ENCODE measurements at regions not wholly inside any gene's neighbourhood (a gene's known extent, or its start where the extent isn't known, plus 50 kb on each side); places are given as distances from the start of the nearest gene placed in this dataset.

- TF ChIP-seq, protein P1, sequence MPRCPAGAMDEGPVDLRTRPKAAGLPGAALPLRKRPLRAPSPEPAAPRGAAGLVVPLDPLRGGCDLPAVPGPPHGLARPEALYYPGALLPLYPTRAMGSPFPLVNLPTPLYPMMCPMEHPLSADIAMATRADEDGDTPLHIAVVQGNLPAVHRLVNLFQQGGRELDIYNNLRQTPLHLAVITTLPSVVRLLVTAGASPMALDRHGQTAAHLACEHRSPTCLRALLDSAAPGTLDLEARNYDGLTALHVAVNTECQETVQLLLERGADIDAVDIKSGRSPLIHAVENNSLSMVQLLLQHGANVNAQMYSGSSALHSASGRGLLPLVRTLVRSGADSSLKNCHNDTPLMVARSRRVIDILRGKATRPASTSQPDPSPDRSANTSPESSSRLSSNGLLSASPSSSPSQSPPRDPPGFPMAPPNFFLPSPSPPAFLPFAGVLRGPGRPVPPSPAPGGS (IDR thresholded peaks at IDR 0.05; ENCODE audit: borderline replicate concordance, insufficient read depth, low read depth, low read length, poor library complexity, severe bottlenecking) = peak; percentile 98
- TF ChIP-seq, protein P2, sequence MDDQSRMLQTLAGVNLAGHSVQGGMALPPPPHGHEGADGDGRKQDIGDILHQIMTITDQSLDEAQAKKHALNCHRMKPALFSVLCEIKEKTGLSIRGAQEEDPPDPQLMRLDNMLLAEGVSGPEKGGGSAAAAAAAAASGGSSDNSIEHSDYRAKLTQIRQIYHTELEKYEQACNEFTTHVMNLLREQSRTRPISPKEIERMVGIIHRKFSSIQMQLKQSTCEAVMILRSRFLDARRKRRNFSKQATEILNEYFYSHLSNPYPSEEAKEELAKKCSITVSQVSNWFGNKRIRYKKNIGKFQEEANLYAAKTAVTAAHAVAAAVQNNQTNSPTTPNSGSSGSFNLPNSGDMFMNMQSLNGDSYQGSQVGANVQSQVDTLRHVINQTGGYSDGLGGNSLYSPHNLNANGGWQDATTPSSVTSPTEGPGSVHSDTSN (IDR thresholded peaks at IDR 0.05; ENCODE audit: insufficient replicate concordance, low read depth, low read length) = peak; percentile 46
- no peak for TF ChIP-seq TCF12 (IDR thresholded peaks at IDR 0.05; ENCODE audit: low read depth, low read length)
- TF ChIP-seq, protein P3, sequence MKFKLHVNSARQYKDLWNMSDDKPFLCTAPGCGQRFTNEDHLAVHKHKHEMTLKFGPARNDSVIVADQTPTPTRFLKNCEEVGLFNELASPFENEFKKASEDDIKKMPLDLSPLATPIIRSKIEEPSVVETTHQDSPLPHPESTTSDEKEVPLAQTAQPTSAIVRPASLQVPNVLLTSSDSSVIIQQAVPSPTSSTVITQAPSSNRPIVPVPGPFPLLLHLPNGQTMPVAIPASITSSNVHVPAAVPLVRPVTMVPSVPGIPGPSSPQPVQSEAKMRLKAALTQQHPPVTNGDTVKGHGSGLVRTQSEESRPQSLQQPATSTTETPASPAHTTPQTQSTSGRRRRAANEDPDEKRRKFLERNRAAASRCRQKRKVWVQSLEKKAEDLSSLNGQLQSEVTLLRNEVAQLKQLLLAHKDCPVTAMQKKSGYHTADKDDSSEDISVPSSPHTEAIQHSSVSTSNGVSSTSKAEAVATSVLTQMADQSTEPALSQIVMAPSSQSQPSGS (IDR thresholded peaks at IDR 0.05; ENCODE audit: low read length) = peak; percentile 11; the same call in 1 of the 2 replicates
- TF ChIP-seq PKNOX1 (IDR thresholded peaks at IDR 0.05) = peak; percentile 18; the same call in 1 of the 2 replicates
- no peak for TF ChIP-seq TARDBP (IDR thresholded peaks at IDR 0.05; ENCODE audit: borderline replicate concordance)
- TF ChIP-seq DPF2 (IDR thresholded peaks at IDR 0.05) = no peak; the same call in 1 of the 2 replicates
- no peak for TF ChIP-seq FOS (IDR thresholded peaks at IDR 0.05; ENCODE audit: borderline replicate concordance, extremely low read depth, insufficient read length)
- TF ChIP-seq NFIC (IDR thresholded peaks at IDR 0.05; ENCODE audit: low read depth, low read length) = peak; percentile 62
- TF ChIP-seq, protein P4, sequence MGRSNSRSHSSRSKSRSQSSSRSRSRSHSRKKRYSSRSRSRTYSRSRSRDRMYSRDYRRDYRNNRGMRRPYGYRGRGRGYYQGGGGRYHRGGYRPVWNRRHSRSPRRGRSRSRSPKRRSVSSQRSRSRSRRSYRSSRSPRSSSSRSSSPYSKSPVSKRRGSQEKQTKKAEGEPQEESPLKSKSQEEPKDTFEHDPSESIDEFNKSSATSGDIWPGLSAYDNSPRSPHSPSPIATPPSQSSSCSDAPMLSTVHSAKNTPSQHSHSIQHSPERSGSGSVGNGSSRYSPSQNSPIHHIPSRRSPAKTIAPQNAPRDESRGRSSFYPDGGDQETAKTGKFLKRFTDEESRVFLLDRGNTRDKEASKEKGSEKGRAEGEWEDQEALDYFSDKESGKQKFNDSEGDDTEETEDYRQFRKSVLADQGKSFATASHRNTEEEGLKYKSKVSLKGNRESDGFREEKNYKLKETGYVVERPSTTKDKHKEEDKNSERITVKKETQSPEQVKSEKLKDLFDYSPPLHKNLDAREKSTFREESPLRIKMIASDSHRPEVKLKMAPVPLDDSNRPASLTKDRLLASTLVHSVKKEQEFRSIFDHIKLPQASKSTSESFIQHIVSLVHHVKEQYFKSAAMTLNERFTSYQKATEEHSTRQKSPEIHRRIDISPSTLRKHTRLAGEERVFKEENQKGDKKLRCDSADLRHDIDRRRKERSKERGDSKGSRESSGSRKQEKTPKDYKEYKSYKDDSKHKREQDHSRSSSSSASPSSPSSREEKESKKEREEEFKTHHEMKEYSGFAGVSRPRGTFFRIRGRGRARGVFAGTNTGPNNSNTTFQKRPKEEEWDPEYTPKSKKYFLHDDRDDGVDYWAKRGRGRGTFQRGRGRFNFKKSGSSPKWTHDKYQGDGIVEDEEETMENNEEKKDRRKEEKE (IDR thresholded peaks at IDR 0.05) = no peak
- TF ChIP-seq BHLHE40 (IDR thresholded peaks at IDR 0.05; ENCODE audit: borderline replicate concordance in 1 of 2, low read depth in 2 of 2, low read length in 1 of 2) = peak; percentile 21 to 71; a peak in 2 of 4 replicates
- TF ChIP-seq, protein P5, sequence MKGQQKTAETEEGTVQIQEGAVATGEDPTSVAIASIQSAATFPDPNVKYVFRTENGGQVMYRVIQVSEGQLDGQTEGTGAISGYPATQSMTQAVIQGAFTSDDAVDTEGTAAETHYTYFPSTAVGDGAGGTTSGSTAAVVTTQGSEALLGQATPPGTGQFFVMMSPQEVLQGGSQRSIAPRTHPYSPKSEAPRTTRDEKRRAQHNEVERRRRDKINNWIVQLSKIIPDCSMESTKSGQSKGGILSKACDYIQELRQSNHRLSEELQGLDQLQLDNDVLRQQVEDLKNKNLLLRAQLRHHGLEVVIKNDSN (IDR thresholded peaks at IDR 0.05; ENCODE audit: borderline replicate concordance, extremely low read length, insufficient read depth, low read depth, low read length) = no peak
- TF ChIP-seq RAD51 (IDR thresholded peaks at IDR 0.05) = peak; percentile 83
- no peak for TF ChIP-seq IRF4 (IDR thresholded peaks at IDR 0.05; ENCODE audit: low read depth, low read length)
- TF ChIP-seq, protein P6, sequence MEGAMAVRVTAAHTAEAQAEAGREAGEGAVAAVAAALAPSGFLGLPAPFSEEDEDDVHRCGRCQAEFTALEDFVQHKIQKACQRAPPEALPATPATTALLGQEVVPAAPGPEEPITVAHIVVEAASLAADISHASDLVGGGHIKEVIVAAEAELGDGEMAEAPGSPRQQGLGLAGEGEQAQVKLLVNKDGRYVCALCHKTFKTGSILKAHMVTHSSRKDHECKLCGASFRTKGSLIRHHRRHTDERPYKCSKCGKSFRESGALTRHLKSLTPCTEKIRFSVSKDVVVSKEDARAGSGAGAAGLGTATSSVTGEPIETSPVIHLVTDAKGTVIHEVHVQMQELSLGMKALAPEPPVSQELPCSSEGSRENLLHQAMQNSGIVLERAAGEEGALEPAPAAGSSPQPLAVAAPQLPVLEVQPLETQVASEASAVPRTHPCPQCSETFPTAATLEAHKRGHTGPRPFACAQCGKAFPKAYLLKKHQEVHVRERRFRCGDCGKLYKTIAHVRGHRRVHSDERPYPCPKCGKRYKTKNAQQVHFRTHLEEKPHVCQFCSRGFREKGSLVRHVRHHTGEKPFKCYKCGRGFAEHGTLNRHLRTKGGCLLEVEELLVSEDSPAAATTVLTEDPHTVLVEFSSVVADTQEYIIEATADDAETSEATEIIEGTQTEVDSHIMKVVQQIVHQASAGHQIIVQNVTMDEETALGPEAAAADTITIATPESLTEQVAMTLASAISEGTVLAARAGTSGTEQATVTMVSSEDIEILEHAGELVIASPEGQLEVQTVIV (IDR thresholded peaks at IDR 0.05; ENCODE audit: borderline replicate concordance, partially characterized antibody) = no peak
- TF ChIP-seq HDGF (IDR thresholded peaks at IDR 0.05) = peak; percentile 93
Measured at GRCh38 chr20:48457193-48458002, 370.4 kb downstream of the PREX1 start (continued).
